ENCODE measurements at regions not wholly inside any gene's neighbourhood (a gene's known extent, or its start where the extent isn't known, plus 50 kb on each side); places are given as distances from the start of the nearest gene placed in this dataset.

GRCh38 chr5:3142261-3143027 lies 391.0 kb upstream of the IRX2 start:
- TF ChIP-seq ZFX (IDR thresholded peaks at IDR 0.05; ENCODE audit: borderline replicate concordance) (no peak), CTCF (IDR thresholded peaks at IDR 0.05) (no peak)
- no peak overlapping the region for H3K27ac ChIP-seq

- TF ChIP-seq ZFX (IDR thresholded peaks at IDR 0.05; ENCODE audit: borderline replicate concordance) = no peak
- TF ChIP-seq CTCF (IDR thresholded peaks at IDR 0.05) = no peak
- no peak overlapping the region for H3K27ac ChIP-seq
Measured at GRCh38 chr5:3140117-3140516, 388.6 kb upstream of the IRX2 start.

- no peak for TF ChIP-seq CTCF (IDR thresholded peaks at IDR 0.05)
- TF ChIP-seq ZFX (IDR thresholded peaks at IDR 0.05; ENCODE audit: borderline replicate concordance) = no peak
- H3K27ac ChIP-seq = no peak overlapping the region
Measured at GRCh38 chr5:3139499-3139931, 388.0 kb upstream of the IRX2 start.

GRCh38 chr5:3131161-3131560 lies 379.7 kb upstream of the IRX2 start:
- no peak overlapping the region for H3K27ac ChIP-seq
- TF ChIP-seq CTCF (IDR thresholded peaks at IDR 0.05) = no peak
- no peak for TF ChIP-seq ZFX (IDR thresholded peaks at IDR 0.05; ENCODE audit: borderline replicate concordance)

GRCh38 chr5:3129252-3129651 lies 377.8 kb upstream of the IRX2 start:
- TF ChIP-seq CTCF (IDR thresholded peaks at IDR 0.05) = no peak
- TF ChIP-seq ZFX (IDR thresholded peaks at IDR 0.05; ENCODE audit: borderline replicate concordance) = no peak
- no peak overlapping the region for H3K27ac ChIP-seq

GRCh38 chr5:3127423-3127911 lies 376.0 kb upstream of the IRX2 start:
- no peak overlapping the region for H3K27ac ChIP-seq
- TF ChIP-seq ZFX (IDR thresholded peaks at IDR 0.05; ENCODE audit: borderline replicate concordance) (no peak), CTCF (IDR thresholded peaks at IDR 0.05) (no peak)

GRCh38 chr5:3126639-3127038 lies 375.2 kb upstream of the IRX2 start:
- TF ChIP-seq ZFX (IDR thresholded peaks at IDR 0.05; ENCODE audit: borderline replicate concordance) (no peak), CTCF (IDR thresholded peaks at IDR 0.05) (no peak)
- no peak overlapping the region for H3K27ac ChIP-seq
